OCI-LY1 (cell line): ENCODE measurements at regions not wholly inside any gene's neighbourhood (a gene's known extent, or its start where the extent isn't known, plus 50 kb on each side); places are given as distances from the start of the nearest gene placed in this dataset.
"Not testable (repeated sequence)": the region's sequence is repeated elsewhere in the genome, so short reads cannot be mapped to it uniquely, and the experiment has no call there.

Experiments used
- CTCF ChIP-seq: fragments of 200-600 bp; sonication (generic), shearing (Covaris generic); IDR thresholded peaks from 2 replicates; pipeline ENCODE4 v1.5.1; 2017; ENCODE audit warnings: mild to moderate bottlenecking, antibody characterized with exemption, low read length, moderate library complexity, mixed read lengths
- EZH2 ChIP-seq: fragments of 200-600 bp; sonication (generic), shearing (Covaris generic); IDR thresholded peaks from 2 replicates; pipeline ENCODE4 v1.8.0; 2017; ENCODE audit warnings: borderline replicate concordance, mixed run types, mild to moderate bottlenecking, antibody characterized with exemption, low read length, moderate library complexity, mixed read lengths

- not testable (repeated sequence) for TF ChIP-seq CTCF, EZH2
Measured at GRCh38 chr15:44856284-44856683, 100.2 kb upstream of the TERB2 start.
